C4-2B (cell line): ENCODE measurements at regions not wholly inside any gene's neighbourhood (a gene's known extent, or its start where the extent isn't known, plus 50 kb on each side); places are given as distances from the start of the nearest gene placed in this dataset.

Experiments used
- ZFX ChIP-seq: fragments of 450-650 bp; IDR thresholded peaks from 2 replicates; pipeline ENCODE4 v1.6.1; 2017
- TF ChIP-seq, protein P1 (sequence below): fragments of 450-650 bp; conservative IDR thresholded peaks from 2 replicates; pipeline ENCODE4 v1.5.1; 2017; ENCODE audit warnings: mild to moderate bottlenecking

DNA sequence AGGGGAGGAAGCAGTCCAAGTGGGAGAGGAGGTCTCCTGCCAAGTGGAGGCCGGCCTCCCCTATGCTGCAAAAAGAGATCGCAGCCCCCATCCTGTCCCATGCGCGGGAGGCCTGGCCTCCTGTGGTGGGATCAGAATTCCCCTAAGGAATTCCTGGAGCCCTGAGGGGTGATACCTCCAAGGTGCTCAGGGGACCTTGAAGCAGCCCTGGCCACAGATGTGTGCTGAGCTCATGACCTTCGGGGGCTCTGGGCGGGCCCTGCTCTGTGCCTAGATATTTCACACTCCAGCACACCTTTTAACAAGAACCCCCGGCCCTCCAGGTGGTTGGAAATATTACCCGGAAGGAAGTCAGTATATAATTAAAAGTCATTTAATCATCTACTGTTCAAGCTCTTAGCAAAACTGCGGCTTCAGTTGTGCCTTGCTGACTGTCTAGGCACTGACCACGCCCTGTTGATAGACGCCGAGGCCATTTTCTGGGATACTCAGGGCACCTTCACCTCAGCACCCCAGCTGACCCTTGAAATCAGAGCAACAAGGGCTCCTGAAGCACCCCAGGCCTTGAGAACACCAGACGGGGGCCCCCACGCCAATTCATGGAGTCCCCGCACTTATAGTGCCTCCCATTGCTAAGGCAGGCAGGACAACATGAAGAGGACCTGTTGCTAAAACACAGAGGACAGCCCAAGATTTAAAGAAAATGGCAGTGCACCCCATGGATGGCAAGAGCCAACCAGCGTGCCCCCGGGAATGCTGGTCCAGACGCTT lies 119.1 kb downstream of the NDUFA10 start:
- TF ChIP-seq, protein P1, sequence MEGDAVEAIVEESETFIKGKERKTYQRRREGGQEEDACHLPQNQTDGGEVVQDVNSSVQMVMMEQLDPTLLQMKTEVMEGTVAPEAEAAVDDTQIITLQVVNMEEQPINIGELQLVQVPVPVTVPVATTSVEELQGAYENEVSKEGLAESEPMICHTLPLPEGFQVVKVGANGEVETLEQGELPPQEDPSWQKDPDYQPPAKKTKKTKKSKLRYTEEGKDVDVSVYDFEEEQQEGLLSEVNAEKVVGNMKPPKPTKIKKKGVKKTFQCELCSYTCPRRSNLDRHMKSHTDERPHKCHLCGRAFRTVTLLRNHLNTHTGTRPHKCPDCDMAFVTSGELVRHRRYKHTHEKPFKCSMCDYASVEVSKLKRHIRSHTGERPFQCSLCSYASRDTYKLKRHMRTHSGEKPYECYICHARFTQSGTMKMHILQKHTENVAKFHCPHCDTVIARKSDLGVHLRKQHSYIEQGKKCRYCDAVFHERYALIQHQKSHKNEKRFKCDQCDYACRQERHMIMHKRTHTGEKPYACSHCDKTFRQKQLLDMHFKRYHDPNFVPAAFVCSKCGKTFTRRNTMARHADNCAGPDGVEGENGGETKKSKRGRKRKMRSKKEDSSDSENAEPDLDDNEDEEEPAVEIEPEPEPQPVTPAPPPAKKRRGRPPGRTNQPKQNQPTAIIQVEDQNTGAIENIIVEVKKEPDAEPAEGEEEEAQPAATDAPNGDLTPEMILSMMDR: no peak
- no peak for TF ChIP-seq ZFX
